Neural progenitor cell (in vitro differentiated cells): ENCODE measurements at regions not wholly inside any gene's neighbourhood (a gene's known extent, or its start where the extent isn't known, plus 50 kb on each side); places are given as distances from the start of the nearest gene placed in this dataset.

Experiments
- CTCF ChIP-seq: fragments of 200-600 bp; sonication (generic); IDR thresholded peaks from 2 replicates; pipeline ENCODE4 v1.5.1; 2017; ENCODE audit warnings: antibody characterized with exemption, mild to moderate bottlenecking
- EZH2 ChIP-seq: fragments of 200-600 bp; sonication (generic); IDR thresholded peaks from 2 replicates; pipeline ENCODE4 v1.6.1; 2017; ENCODE audit warnings: antibody characterized with exemption, mild to moderate bottlenecking, moderate library complexity
- EZH2phosphoT487 ChIP-seq: fragments of 200-600 bp; sonication (generic); IDR thresholded peaks from 2 replicates; pipeline ENCODE4 v1.6.1; 2017; ENCODE audit warnings: antibody characterized with exemption

- no peak for TF ChIP-seq CTCF
- no peak for TF ChIP-seq EZH2
- TF ChIP-seq EZH2phosphoT487, result no peak
These were observed 100.2 kb downstream of the LMO4 start for GRCh38 chr1:87428883-87429282.
